Muscle layer of colon (tissue), 2 donors: ENCODE measurements at regions not wholly inside any gene's neighbourhood (a gene's known extent, or its start where the extent isn't known, plus 50 kb on each side); places are given as distances from the start of the nearest gene placed in this dataset.

Experiments
- H3K27ac ChIP-seq: one replicate; pipeline ENCODE4 v1.7.0; 2013; ENCODE audit warnings: low read depth, mild to moderate bottlenecking, low read length, moderate library complexity
- H3K27me3 ChIP-seq, 2 donors: one replicate each; pipeline ENCODE4 v1.7.0; 2013; ENCODE audit warnings: low read length in 2 of 2, mild to moderate bottlenecking in 2 of 2; ENCODE audit not compliant: insufficient read depth in 2 of 2, control insufficient read depth in 1 of 2
- H3K36me3 ChIP-seq: one replicate; pipeline ENCODE4 v1.7.0; 2013; ENCODE audit warnings: mild to moderate bottlenecking, low read length; ENCODE audit not compliant: insufficient read depth
- H3K4me1 ChIP-seq: one replicate; pipeline ENCODE4 v1.7.0; 2013; ENCODE audit warnings: mild to moderate bottlenecking, low read length; ENCODE audit not compliant: insufficient read depth
- H3K4me3 ChIP-seq, 2 donors: one replicate each; pipeline ENCODE4 v1.7.0; 2013; ENCODE audit warnings: low read length in 2 of 2, low read depth in 1 of 2, mild to moderate bottlenecking in 1 of 2, moderate library complexity in 1 of 2
- H3K9ac ChIP-seq: one replicate; pipeline ENCODE4 v1.7.0; 2013; ENCODE audit warnings: low read length
- H3K9me3 ChIP-seq: one replicate; pipeline ENCODE4 v1.7.0; 2013; ENCODE audit warnings: mild to moderate bottlenecking, low read length
- donor health status: abdominal sarcoma.
- donor health status: Adenocarcinoma of cecum.

GRCh38 chr2:7879483-7879835, 802.4 kb upstream of the ID2 start:
- no peak overlapping the region for H3K4me3 ChIP-seq
- H3K9me3 ChIP-seq, result no peaks in the 10 kb centered on the region

GRCh38 chr2:7880126-7880525, 801.7 kb upstream of the ID2 start:
- Histone ChIP-seq H3K9ac (no peak overlapping the region), H3K4me3 (no peak overlapping the region), H3K9me3 (no peaks in the 10 kb centered on the region), H3K36me3 (no peaks in the 10 kb centered on the region), H3K4me1 (peaks cover 9% of the 10 kb centered on the region), H3K27me3 (no peaks in the 10 kb centered on the region), H3K27ac (no peak overlapping the region)

More at GRCh38 chr2:7879483-7879835, 802.4 kb upstream of the ID2 start:
- H3K27me3 ChIP-seq, result no peaks in the 10 kb centered on the region
- H3K9ac ChIP-seq, result no peak overlapping the region
- H3K27ac ChIP-seq, result no peak overlapping the region
- no peaks in the 10 kb centered on the region for H3K36me3 ChIP-seq
- H3K4me1 ChIP-seq, result peaks cover 9% of the 10 kb centered on the region

GRCh38 chr2:7880566-7880965, 801.3 kb upstream of the ID2 start:
- Histone ChIP-seq H3K4me1 (peaks cover 9% of the 10 kb centered on the region), H3K27me3 (no peaks in the 10 kb centered on the region), H3K36me3 (no peaks in the 10 kb centered on the region), H3K27ac (no peak overlapping the region), H3K9ac (no peak overlapping the region), H3K9me3 (no peaks in the 10 kb centered on the region), H3K4me3 (no peak overlapping the region)

- H3K9me3 ChIP-seq, result no peaks in the 10 kb centered on the region
- no peak overlapping the region for H3K4me3 ChIP-seq
- H3K36me3 ChIP-seq, result no peaks in the 10 kb centered on the region
- H3K27ac ChIP-seq, result no peak overlapping the region
- H3K27me3 ChIP-seq, result no peaks in the 10 kb centered on the region
- H3K9ac ChIP-seq, result no peak overlapping the region
- H3K4me1 ChIP-seq, result peaks cover 9% of the 10 kb centered on the region
These were observed 800.8 kb upstream of the ID2 start for GRCh38 chr2:7881063-7881462.

- Histone ChIP-seq H3K27ac (no peak overlapping the region), H3K27me3 (no peaks in the 10 kb centered on the region), H3K4me3 (no peak overlapping the region), H3K9ac (no peak overlapping the region), H3K36me3 (no peaks in the 10 kb centered on the region), H3K4me1 (peaks cover 9% of the 10 kb centered on the region), H3K9me3 (no peaks in the 10 kb centered on the region)
These were observed 800.4 kb upstream of the ID2 start for GRCh38 chr2:7881466-7881865.

GRCh38 chr2:7882296-7882695, 799.6 kb upstream of the ID2 start:
- H3K4me3 ChIP-seq, result no peak overlapping the region
- H3K9me3 ChIP-seq, result no peaks in the 10 kb centered on the region
- peaks cover 9% of the 10 kb centered on the region for H3K4me1 ChIP-seq
- no peak overlapping the region for H3K9ac ChIP-seq
- H3K27ac ChIP-seq, result no peak overlapping the region
- H3K27me3 ChIP-seq, result no peaks in the 10 kb centered on the region
- no peaks in the 10 kb centered on the region for H3K36me3 ChIP-seq

GRCh38 chr2:7884338-7884737, 797.5 kb upstream of the ID2 start:
- Histone ChIP-seq H3K4me1 (peaks cover 9% of the 10 kb centered on the region), H3K9ac (no peak overlapping the region), H3K36me3 (no peaks in the 10 kb centered on the region), H3K27ac (no peak overlapping the region), H3K27me3 (no peaks in the 10 kb centered on the region), H3K4me3 (no peak overlapping the region), H3K9me3 (no peaks in the 10 kb centered on the region)

- no peak overlapping the region for H3K4me3 ChIP-seq
- no peak overlapping the region for H3K27ac ChIP-seq
- no peaks in the 10 kb centered on the region for H3K36me3 ChIP-seq
- no peaks in the 10 kb centered on the region for H3K27me3 ChIP-seq
- no peaks in the 10 kb centered on the region for H3K9me3 ChIP-seq
- no peak overlapping the region for H3K9ac ChIP-seq
- peaks cover under 1% of the 10 kb centered on the region for H3K4me1 ChIP-seq
These were observed 795.2 kb upstream of the ID2 start for GRCh38 chr2:7886666-7887065.

- no peak overlapping the region for H3K4me3 ChIP-seq
- H3K27ac ChIP-seq, result no peak overlapping the region
- H3K4me1 ChIP-seq, result no peaks in the 10 kb centered on the region
- no peaks in the 10 kb centered on the region for H3K9me3 ChIP-seq
- H3K36me3 ChIP-seq, result no peaks in the 10 kb centered on the region
- H3K27me3 ChIP-seq, result no peaks in the 10 kb centered on the region
- H3K9ac ChIP-seq, result no peak overlapping the region
These were observed 794.4 kb upstream of the ID2 start for GRCh38 chr2:7887441-7887840.

GRCh38 chr2:7888876-7889275, 793.0 kb upstream of the ID2 start:
- no peaks in the 10 kb centered on the region for H3K27me3 ChIP-seq
- H3K27ac ChIP-seq, result no peak overlapping the region
- H3K4me1 ChIP-seq, result no peaks in the 10 kb centered on the region
- no peak overlapping the region for H3K4me3 ChIP-seq
- no peak overlapping the region for H3K9ac ChIP-seq
- H3K36me3 ChIP-seq, result no peaks in the 10 kb centered on the region
- H3K9me3 ChIP-seq, result no peaks in the 10 kb centered on the region

GRCh38 chr2:7891312-7891711, 790.5 kb upstream of the ID2 start:
- Histone ChIP-seq H3K4me3 (no peak overlapping the region), H3K4me1 (no peaks in the 10 kb centered on the region), H3K36me3 (no peaks in the 10 kb centered on the region), H3K9me3 (no peaks in the 10 kb centered on the region), H3K9ac (no peak overlapping the region), H3K27ac (no peak overlapping the region), H3K27me3 (no peaks in the 10 kb centered on the region)

GRCh38 chr2:7895289-7895688, 786.6 kb upstream of the ID2 start:
- no peaks in the 10 kb centered on the region for H3K9me3 ChIP-seq
- no peaks in the 10 kb centered on the region for H3K36me3 ChIP-seq
- no peaks in the 10 kb centered on the region for H3K27me3 ChIP-seq
- H3K27ac ChIP-seq, result no peak overlapping the region
- no peak overlapping the region for H3K4me3 ChIP-seq
- no peaks in the 10 kb centered on the region for H3K4me1 ChIP-seq
- no peak overlapping the region for H3K9ac ChIP-seq
